ENCODE measurements at regions not wholly inside any gene's neighbourhood (a gene's known extent, or its start where the extent isn't known, plus 50 kb on each side); places are given as distances from the start of the nearest gene placed in this dataset.

- no peak for TF ChIP-seq POU6F1 (CRISPR knock-in tag; IDR thresholded peaks at IDR 0.05; ENCODE audit: borderline replicate concordance, low read depth)
- TF ChIP-seq CREB5 (CRISPR knock-in tag; IDR thresholded peaks at IDR 0.05; ENCODE audit: low read depth): no peak
Measured at GRCh38 chr5:164753434-164753833, 1248.0 kb downstream of the MAT2B start (continued).

GRCh38 chr5:164763206-164763605, 1257.8 kb downstream of the MAT2B start:
- ATAC-seq: no peak
- TF ChIP-seq CSDC2 (CRISPR knock-in tag; IDR thresholded peaks at IDR 0.05) (no peak), TCF4 (CRISPR knock-in tag; IDR thresholded peaks at IDR 0.05; ENCODE audit: borderline replicate concordance) (peak; percentile 32; the same call in 1 of the 2 replicates), SNAI2 (CRISPR knock-in tag; IDR thresholded peaks at IDR 0.05) (no peak), POU6F1 (CRISPR knock-in tag; IDR thresholded peaks at IDR 0.05; ENCODE audit: borderline replicate concordance, low read depth) (no peak), CREB5 (CRISPR knock-in tag; IDR thresholded peaks at IDR 0.05; ENCODE audit: low read depth) (no peak)

GRCh38 chr5:164772122-164772521, 1266.7 kb downstream of the MAT2B start:
- no peak for ATAC-seq
- no peak for TF ChIP-seq ZFP30 (CRISPR knock-in tag; IDR thresholded peaks at IDR 0.05)
- TF ChIP-seq ZNF565 (CRISPR knock-in tag; conservative IDR thresholded peaks at IDR 0.05; ENCODE audit: low read depth): no peak
- no peak for TF ChIP-seq ZFP3 (CRISPR knock-in tag; IDR thresholded peaks at IDR 0.05)
- TF ChIP-seq ESRRG (CRISPR knock-in tag; IDR thresholded peaks at IDR 0.05): no peak
- no peak for TF ChIP-seq TSHZ2 (CRISPR knock-in tag; IDR thresholded peaks at IDR 0.05)
- TF ChIP-seq PPARA (CRISPR knock-in tag; IDR thresholded peaks at IDR 0.05; ENCODE audit: borderline replicate concordance): no peak
- TF ChIP-seq CREB5 (CRISPR knock-in tag; IDR thresholded peaks at IDR 0.05; ENCODE audit: low read depth): no peak
- TF ChIP-seq TOX (CRISPR knock-in tag; IDR thresholded peaks at IDR 0.05; ENCODE audit: borderline replicate concordance): no peak
- no peak for TF ChIP-seq SNAI2 (CRISPR knock-in tag; IDR thresholded peaks at IDR 0.05)
- no peak for TF ChIP-seq GLIS3 (CRISPR knock-in tag; IDR thresholded peaks at IDR 0.05)
- TF ChIP-seq PATZ1 (CRISPR knock-in tag; IDR thresholded peaks at IDR 0.05; ENCODE audit: borderline replicate concordance): no peak

- no peak for ATAC-seq
- TF ChIP-seq ESRRG (CRISPR knock-in tag; IDR thresholded peaks at IDR 0.05): no peak
- TF ChIP-seq PATZ1 (CRISPR knock-in tag; IDR thresholded peaks at IDR 0.05; ENCODE audit: borderline replicate concordance): no peak
- no peak for TF ChIP-seq CSDC2 (CRISPR knock-in tag; IDR thresholded peaks at IDR 0.05)
- TF ChIP-seq ISL1 (CRISPR knock-in tag; IDR thresholded peaks at IDR 0.05): no peak
- TF ChIP-seq ARNTL (CRISPR knock-in tag; IDR thresholded peaks at IDR 0.05; ENCODE audit: borderline replicate concordance, low read depth): no peak
- TF ChIP-seq ZFP30 (CRISPR knock-in tag; IDR thresholded peaks at IDR 0.05): no peak
- no peak for TF ChIP-seq CSRNP3 (CRISPR knock-in tag; IDR thresholded peaks at IDR 0.05)
- TF ChIP-seq RARB (CRISPR knock-in tag; IDR thresholded peaks at IDR 0.05): no peak
- no peak for TF ChIP-seq SNAI2 (CRISPR knock-in tag; IDR thresholded peaks at IDR 0.05)
- no peak for TF ChIP-seq GLIS3 (CRISPR knock-in tag; IDR thresholded peaks at IDR 0.05)
- TF ChIP-seq ZNF70 (CRISPR knock-in tag; IDR thresholded peaks at IDR 0.05): no peak
Measured at GRCh38 chr5:164784230-164784629, 1278.8 kb downstream of the MAT2B start.

All from SK-N-SH treated with all-trans-retinoic acid at 6 μM for 48 hours (cell line).